ENCODE measurements at regions not wholly inside any gene's neighbourhood (a gene's known extent, or its start where the extent isn't known, plus 50 kb on each side); places are given as distances from the start of the nearest gene placed in this dataset.

- TF ChIP-seq POU2F2 (IDR thresholded peaks at IDR 0.05; ENCODE audit: low read depth, low read length) (no peak), POLR2A (IDR thresholded peaks at IDR 0.05; ENCODE audit: low read depth, low read length) (no peak), TAF1 (IDR thresholded peaks at IDR 0.05; ENCODE audit: low read depth, low read length) (no peak), SPI1 (IDR thresholded peaks at IDR 0.05; ENCODE audit: low read depth, low read length) (no peak), POLR2AphosphoS5 (IDR thresholded peaks at IDR 0.05; ENCODE audit: low read depth, low read length) (no peak), PAX5 (IDR thresholded peaks at IDR 0.05; ENCODE audit: insufficient read depth, low read length, severe bottlenecking) (no peak)
- DNase-seq (ENCODE audit: insufficient read length, low spot score), result no peak
- no peak for FAIRE-seq
These were observed 90.9 kb upstream of the LINC01488 start for GRCh38 chr11:69390561-69390960.

GRCh38 chr11:69391192-69392103 is 90.0 kb upstream of the LINC01488 start:
- TF ChIP-seq POLR2A (IDR thresholded peaks at IDR 0.05; ENCODE audit: low read depth, low read length) (no peak), POLR2AphosphoS5 (IDR thresholded peaks at IDR 0.05; ENCODE audit: low read depth, low read length) (no peak), TAF1 (IDR thresholded peaks at IDR 0.05; ENCODE audit: low read depth, low read length) (no peak), POU2F2 (IDR thresholded peaks at IDR 0.05; ENCODE audit: low read depth, low read length) (no peak)
- no peak for FAIRE-seq

DNA sequence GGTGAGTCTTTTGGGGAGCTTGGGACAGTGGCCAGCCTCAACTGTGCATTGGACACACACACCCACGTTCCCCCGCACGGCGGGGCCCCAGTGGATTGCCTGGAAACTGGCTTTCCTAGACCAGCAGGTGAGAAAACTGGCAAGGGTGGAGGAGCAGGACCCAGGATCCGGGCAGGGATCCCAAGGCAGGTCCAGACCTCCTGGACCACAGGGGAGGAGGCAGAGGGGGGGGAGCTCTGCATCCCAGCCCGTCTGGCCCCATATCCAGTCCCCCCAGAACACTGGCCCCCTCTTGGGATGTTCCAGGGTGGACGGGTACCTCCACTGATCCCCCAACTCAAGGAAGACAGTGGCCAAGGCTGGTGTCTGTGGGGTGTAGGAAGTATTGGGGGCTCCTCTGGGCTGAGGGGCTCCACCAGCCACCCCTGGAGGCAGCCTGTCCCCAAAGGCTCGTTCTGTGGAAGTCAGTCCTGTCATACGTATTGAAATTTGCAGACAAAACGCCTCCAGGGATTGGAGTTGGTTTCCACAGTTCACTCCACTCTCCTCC is 89.3 kb upstream of the LINC01488 start:
- no peak for FAIRE-seq
- no peak for DNase-seq (ENCODE audit: insufficient read length, low spot score)
- TF ChIP-seq TAF1 (IDR thresholded peaks at IDR 0.05; ENCODE audit: low read depth, low read length) (no peak), SPI1 (IDR thresholded peaks at IDR 0.05; ENCODE audit: low read depth, low read length) (no peak), POU2F2 (IDR thresholded peaks at IDR 0.05; ENCODE audit: low read depth, low read length) (no peak), POLR2A (IDR thresholded peaks at IDR 0.05; ENCODE audit: low read depth, low read length) (no peak), POLR2AphosphoS5 (IDR thresholded peaks at IDR 0.05; ENCODE audit: low read depth, low read length) (no peak), PAX5 (IDR thresholded peaks at IDR 0.05; ENCODE audit: insufficient read depth, low read length, severe bottlenecking) (no peak)

More at GRCh38 chr11:69391192-69392103, 90.0 kb upstream of the LINC01488 start:
- DNase-seq (ENCODE audit: insufficient read length, low spot score), result no peak

GRCh38 chr11:69393178-69393832 is 88.2 kb upstream of the LINC01488 start:
- FAIRE-seq, result no peak
- no peak for TF ChIP-seq POLR2AphosphoS5 (IDR thresholded peaks at IDR 0.05; ENCODE audit: low read depth, low read length)
- no peak for TF ChIP-seq PAX5 (IDR thresholded peaks at IDR 0.05; ENCODE audit: insufficient read depth, low read length, severe bottlenecking)
- no peak for TF ChIP-seq TAF1 (IDR thresholded peaks at IDR 0.05; ENCODE audit: low read depth, low read length)
- TF ChIP-seq POU2F2 (IDR thresholded peaks at IDR 0.05; ENCODE audit: low read depth, low read length), result no peak
- TF ChIP-seq POLR2A (IDR thresholded peaks at IDR 0.05; ENCODE audit: low read depth, low read length), result no peak
- no peak for TF ChIP-seq SPI1 (IDR thresholded peaks at IDR 0.05; ENCODE audit: low read depth, low read length)
- no peak for DNase-seq (ENCODE audit: insufficient read length, low spot score)

DNA sequence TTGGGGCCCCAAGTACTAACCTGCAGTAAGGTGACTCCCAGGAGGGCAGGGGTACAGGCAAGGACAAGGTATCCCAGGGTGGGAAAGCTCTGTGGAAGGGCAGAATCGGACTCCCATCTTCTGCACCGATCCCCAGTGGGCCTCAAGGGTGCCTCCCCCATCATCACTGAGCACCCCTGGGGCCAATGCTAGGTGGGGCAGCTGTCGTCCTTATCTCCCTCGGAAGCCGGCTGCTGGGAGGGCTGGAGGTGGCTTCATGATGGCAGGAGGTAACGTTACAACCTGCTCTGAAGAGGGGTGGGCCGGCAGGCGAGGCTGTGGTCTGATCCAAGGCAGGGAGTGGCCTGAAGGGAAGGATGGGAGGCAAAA is 87.6 kb upstream of the LINC01488 start:
- DNase-seq (ENCODE audit: insufficient read length, low spot score), result no peak
- no peak for FAIRE-seq
- TF ChIP-seq POU2F2 (IDR thresholded peaks at IDR 0.05; ENCODE audit: low read depth, low read length) (no peak), TAF1 (IDR thresholded peaks at IDR 0.05; ENCODE audit: low read depth, low read length) (no peak), PAX5 (IDR thresholded peaks at IDR 0.05; ENCODE audit: insufficient read depth, low read length, severe bottlenecking) (no peak), POLR2A (IDR thresholded peaks at IDR 0.05; ENCODE audit: low read depth, low read length) (no peak), POLR2AphosphoS5 (IDR thresholded peaks at IDR 0.05; ENCODE audit: low read depth, low read length) (no peak), SPI1 (IDR thresholded peaks at IDR 0.05; ENCODE audit: low read depth, low read length) (no peak)

- DNase-seq (ENCODE audit: insufficient read length, low spot score), result no peak
- no peak for TF ChIP-seq POLR2AphosphoS5 (IDR thresholded peaks at IDR 0.05; ENCODE audit: low read depth, low read length)
- no peak for TF ChIP-seq TAF1 (IDR thresholded peaks at IDR 0.05; ENCODE audit: low read depth, low read length)
- no peak for TF ChIP-seq PAX5 (IDR thresholded peaks at IDR 0.05; ENCODE audit: insufficient read depth, low read length, severe bottlenecking)
- TF ChIP-seq POLR2A (IDR thresholded peaks at IDR 0.05; ENCODE audit: low read depth, low read length), result no peak
- no peak for TF ChIP-seq SPI1 (IDR thresholded peaks at IDR 0.05; ENCODE audit: low read depth, low read length)
- no peak for TF ChIP-seq POU2F2 (IDR thresholded peaks at IDR 0.05; ENCODE audit: low read depth, low read length)
- FAIRE-seq, result no peak
These were observed 87.1 kb upstream of the LINC01488 start for GRCh38 chr11:69394234-69394868.

DNA sequence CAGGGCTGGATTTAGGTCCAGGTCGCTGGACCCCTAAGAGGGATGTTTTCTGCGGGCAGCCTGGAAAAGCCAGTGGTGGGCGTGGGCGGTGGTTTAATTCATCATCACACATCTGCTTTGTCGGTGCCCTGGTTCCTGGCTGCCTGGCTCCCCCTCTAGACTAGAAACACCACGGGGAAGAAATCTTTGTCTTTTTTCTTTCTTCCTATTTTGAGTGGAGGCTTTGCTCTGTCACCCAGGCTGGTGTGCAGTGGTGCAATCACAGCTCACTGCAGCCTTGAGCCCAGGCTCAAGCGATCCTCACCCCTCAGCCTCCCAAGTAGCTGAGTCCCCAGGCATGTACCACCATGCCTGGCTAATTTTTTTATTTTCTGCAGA is 86.6 kb upstream of the LINC01488 start:
- DNase-seq (ENCODE audit: insufficient read length, low spot score) (no peak), FAIRE-seq (no peak)
- no peak for TF ChIP-seq POLR2A (IDR thresholded peaks at IDR 0.05; ENCODE audit: low read depth, low read length)
- no peak for TF ChIP-seq TAF1 (IDR thresholded peaks at IDR 0.05; ENCODE audit: low read depth, low read length)
- TF ChIP-seq POU2F2 (IDR thresholded peaks at IDR 0.05; ENCODE audit: low read depth, low read length), result no peak
- TF ChIP-seq POLR2AphosphoS5 (IDR thresholded peaks at IDR 0.05; ENCODE audit: low read depth, low read length), result no peak
- TF ChIP-seq PAX5 (IDR thresholded peaks at IDR 0.05; ENCODE audit: insufficient read depth, low read length, severe bottlenecking), result no peak
- no peak for TF ChIP-seq SPI1 (IDR thresholded peaks at IDR 0.05; ENCODE audit: low read depth, low read length)

DNA sequence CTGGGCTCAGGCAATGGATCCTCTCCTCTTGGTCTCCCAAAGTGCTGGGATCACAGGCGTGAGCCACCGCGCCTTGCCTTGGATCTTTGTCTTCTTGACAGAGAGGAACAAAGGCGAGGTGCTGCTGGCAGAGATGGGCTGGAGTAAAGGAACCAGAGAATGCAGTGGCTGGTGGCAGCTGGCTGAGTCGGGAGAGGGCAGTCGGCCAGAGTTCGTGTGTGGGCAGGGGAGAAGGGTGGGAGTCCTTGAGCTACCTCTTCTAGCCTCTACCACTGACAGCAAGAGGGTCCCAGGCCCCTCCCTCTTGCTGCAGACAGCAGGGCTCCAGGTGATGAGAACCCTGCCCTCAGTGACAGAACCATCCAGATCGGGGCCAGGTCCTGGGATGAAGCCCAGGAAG is 86.2 kb upstream of the LINC01488 start:
- FAIRE-seq (no peak), DNase-seq (ENCODE audit: insufficient read length, low spot score) (no peak)
- TF ChIP-seq POLR2AphosphoS5 (IDR thresholded peaks at IDR 0.05; ENCODE audit: low read depth, low read length) (no peak), PAX5 (IDR thresholded peaks at IDR 0.05; ENCODE audit: insufficient read depth, low read length, severe bottlenecking) (no peak), POLR2A (IDR thresholded peaks at IDR 0.05; ENCODE audit: low read depth, low read length) (no peak), TAF1 (IDR thresholded peaks at IDR 0.05; ENCODE audit: low read depth, low read length) (no peak), SPI1 (IDR thresholded peaks at IDR 0.05; ENCODE audit: low read depth, low read length) (no peak), POU2F2 (IDR thresholded peaks at IDR 0.05; ENCODE audit: low read depth, low read length) (no peak)

All from GM12891 (cell line).